Smooth muscle cell (in vitro differentiated cells): ENCODE measurements at regions not wholly inside any gene's neighbourhood (a gene's known extent, or its start where the extent isn't known, plus 50 kb on each side); places are given as distances from the start of the nearest gene placed in this dataset.

Source experiments
- DNase-seq: peaks from one replicate; lab custom pipeline; 2025; ENCODE audit not compliant: unreplicated experiment; lab: John Stamatoyannopoulos, UW
- H2AFZ ChIP-seq: fragments of 200-600 bp; sonication (generic); 2 replicates; pipeline ENCODE4 v1.6.0; 2016; ENCODE audit warnings: antibody characterized with exemption, low read depth, mild to moderate bottlenecking
- H3F3A ChIP-seq: fragments of 200-600 bp; sonication (generic); 2 replicates; pipeline ENCODE4 v1.6.0; 2017; ENCODE audit warnings: antibody characterized with exemption, low read depth
- H3K27ac ChIP-seq: fragments of 200-600 bp; sonication (generic); 2 replicates; pipeline ENCODE4 v1.5.1; 2016; ENCODE audit warnings: low read depth, mild to moderate bottlenecking
- H3K27me3 ChIP-seq: fragments of 200-600 bp; sonication (generic); 2 replicates; pipeline ENCODE4 v1.6.1; 2016; ENCODE audit warnings: low read depth, mild to moderate bottlenecking
- H3K36me3 ChIP-seq: fragments of 200-600 bp; sonication (generic); 2 replicates; pipeline ENCODE4 v1.5.1; 2016; ENCODE audit warnings: low read depth
- H3K4me1 ChIP-seq: fragments of 200-600 bp; sonication (generic); 2 replicates; pipeline ENCODE4 v1.5.1; 2016; ENCODE audit warnings: low read depth
- H3K4me2 ChIP-seq: fragments of 200-600 bp; sonication (generic); 2 replicates; pipeline ENCODE4 v1.6.0; 2016; ENCODE audit warnings: mild to moderate bottlenecking
- H3K4me3 ChIP-seq: fragments of 200-600 bp; sonication (generic); 2 replicates; pipeline ENCODE4 v1.5.1; 2016; ENCODE audit warnings: mild to moderate bottlenecking
- H3K79me2 ChIP-seq: fragments of 200-600 bp; sonication (generic); 2 replicates; pipeline ENCODE4 v1.6.0; 2016; ENCODE audit warnings: low read depth, mild to moderate bottlenecking
- H3K9ac ChIP-seq: fragments of 200-600 bp; sonication (generic); 2 replicates; pipeline ENCODE4 v1.6.0; 2016; ENCODE audit warnings: low read depth
- H3K9me3 ChIP-seq: fragments of 200-600 bp; sonication (generic); replicated peaks from 2 replicates; pipeline ENCODE4 v1.5.1; 2016; ENCODE audit warnings: low read depth
- H4K20me1 ChIP-seq: fragments of 200-600 bp; sonication (generic); 2 replicates; pipeline ENCODE4 v1.6.0; 2016; ENCODE audit warnings: low read depth
- CTCF ChIP-seq: fragments of 200-600 bp; sonication (generic); IDR thresholded peaks from 2 replicates; pipeline ENCODE4 v1.5.1; 2017; ENCODE audit warnings: borderline replicate concordance, mild to moderate bottlenecking, antibody characterized with exemption; ENCODE audit not compliant: insufficient read depth, poor library complexity, severe bottlenecking
- WGBS: methylation state at CpG from one replicate; pipeline ENCODE4 v1.1.7; 2016; ENCODE audit warnings: low lambda C conversion rate; 5-methylcytosine and 5-hydroxymethylcytosine counted together

DNA sequence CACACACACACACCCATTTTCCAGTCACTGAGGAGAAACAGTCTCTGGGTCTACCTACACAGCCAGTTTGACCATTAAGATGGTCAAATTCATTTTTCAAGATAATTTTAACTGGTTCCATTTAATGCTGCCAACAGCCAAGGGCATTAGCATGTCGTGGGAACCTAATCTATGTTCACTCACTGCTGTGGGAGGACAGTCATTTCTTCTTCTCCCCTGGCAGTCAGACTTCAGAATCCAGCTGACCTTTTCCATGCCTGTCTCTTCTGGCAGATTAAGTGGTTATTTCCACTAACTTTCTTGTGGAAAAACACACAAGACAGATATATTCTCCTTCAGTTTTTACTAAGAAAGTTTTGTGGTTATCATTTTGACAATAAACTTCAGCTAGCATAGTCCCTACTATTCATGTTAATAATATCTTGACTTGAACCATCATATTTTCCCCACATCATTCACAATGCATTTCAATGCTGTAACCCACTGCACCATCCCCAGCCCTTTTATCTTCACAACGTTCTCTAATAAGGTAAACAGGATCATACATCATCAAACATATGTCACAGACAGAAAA, 82.2 kb downstream of the DAD1 start:
- Histone ChIP-seq H3K4me1 (peaks cover 20% of the 10 kb centered on the region), H4K20me1 (no peaks in the 10 kb centered on the region), H2AFZ (no peak overlapping the region), H3K27me3 (no peaks in the 10 kb centered on the region), H3K9me3 (no peaks in the 10 kb centered on the region), H3K4me3 (no peak overlapping the region), H3K79me2 (no peaks in the 10 kb centered on the region), H3K36me3 (no peaks in the 10 kb centered on the region), H3F3A (peaks cover 18% of the 10 kb centered on the region), H3K9ac (no peak overlapping the region), H3K27ac (peak overlapping the region; percentile 13), H3K4me2 (peak overlapping the region; percentile 8)
- TF ChIP-seq CTCF: no peak
- no peak for DNase-seq
- 29% methylated on average over 2 of the region's 2 CpGs for WGBS

GRCh38 chr14:22506378-22506710, 82.7 kb downstream of the DAD1 start:
- no peak overlapping the region for H3K4me2 ChIP-seq
- H3K27ac ChIP-seq: peak overlapping the region; percentile 13
- WGBS: 64% methylated on average over 6 of the region's 6 CpGs
- no peak overlapping the region for H3K9ac ChIP-seq
- no peak overlapping the region for H2AFZ ChIP-seq
- no peaks in the 10 kb centered on the region for H3K79me2 ChIP-seq
- H3K4me3 ChIP-seq: no peak overlapping the region
- no peaks in the 10 kb centered on the region for H3K9me3 ChIP-seq
- TF ChIP-seq CTCF: no peak
- no peak for DNase-seq
- H3F3A ChIP-seq: peaks cover 18% of the 10 kb centered on the region
- no peaks in the 10 kb centered on the region for H4K20me1 ChIP-seq
- H3K27me3 ChIP-seq: no peaks in the 10 kb centered on the region
- peaks cover 20% of the 10 kb centered on the region for H3K4me1 ChIP-seq
- H3K36me3 ChIP-seq: no peaks in the 10 kb centered on the region

DNA sequence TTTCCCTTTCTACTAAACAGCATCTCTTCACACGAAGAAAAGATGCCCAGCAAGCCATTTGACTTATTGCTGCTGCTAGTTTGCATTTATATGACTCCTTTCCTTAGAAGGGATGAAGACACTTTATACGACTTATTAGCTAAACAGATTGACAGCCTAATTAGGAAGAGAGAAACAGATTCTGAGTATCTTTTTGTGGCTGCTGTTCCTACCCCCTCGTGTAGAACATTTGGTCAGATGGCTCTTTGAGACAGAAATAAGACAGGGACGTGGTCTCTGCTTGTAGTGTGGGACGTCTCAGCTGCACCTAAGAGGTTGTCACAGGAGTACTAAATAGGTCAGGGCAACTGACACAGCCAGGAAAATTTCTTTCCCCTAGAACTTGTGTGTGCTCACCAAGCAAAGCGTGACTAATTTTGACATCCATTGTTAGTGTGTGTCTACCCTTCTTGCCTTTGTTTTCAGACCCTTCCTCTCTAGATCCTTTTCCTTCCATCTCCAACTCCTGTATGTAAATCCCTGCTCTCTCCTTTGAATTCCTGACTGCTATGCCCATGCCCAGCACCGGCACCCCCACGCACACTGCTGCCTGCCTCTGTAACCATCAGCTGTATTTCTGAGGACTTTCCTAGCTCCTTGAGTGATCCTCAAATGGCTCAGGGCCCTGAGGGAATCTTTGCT, 83.2 kb downstream of the DAD1 start:
- WGBS: 68% methylated on average over 8 of the region's 8 CpGs

More for the DNA sequence above, 83.2 kb downstream of the DAD1 start:
- Histone ChIP-seq H3K9ac (no peak overlapping the region), H3K27me3 (no peaks in the 10 kb centered on the region), H3K9me3 (no peaks in the 10 kb centered on the region), H3F3A (peaks cover 18% of the 10 kb centered on the region), H3K4me3 (no peak overlapping the region), H3K79me2 (no peaks in the 10 kb centered on the region), H2AFZ (no peak overlapping the region), H3K4me1 (peaks cover 17% of the 10 kb centered on the region), H3K36me3 (no peaks in the 10 kb centered on the region), H4K20me1 (no peaks in the 10 kb centered on the region), H3K4me2 (no peak overlapping the region), H3K27ac (no peak overlapping the region)
- no peak for DNase-seq
- no peak for TF ChIP-seq CTCF
